ENCODE measurements at regions not wholly inside any gene's neighbourhood (a gene's known extent, or its start where the extent isn't known, plus 50 kb on each side); places are given as distances from the start of the nearest gene placed in this dataset.

DNA sequence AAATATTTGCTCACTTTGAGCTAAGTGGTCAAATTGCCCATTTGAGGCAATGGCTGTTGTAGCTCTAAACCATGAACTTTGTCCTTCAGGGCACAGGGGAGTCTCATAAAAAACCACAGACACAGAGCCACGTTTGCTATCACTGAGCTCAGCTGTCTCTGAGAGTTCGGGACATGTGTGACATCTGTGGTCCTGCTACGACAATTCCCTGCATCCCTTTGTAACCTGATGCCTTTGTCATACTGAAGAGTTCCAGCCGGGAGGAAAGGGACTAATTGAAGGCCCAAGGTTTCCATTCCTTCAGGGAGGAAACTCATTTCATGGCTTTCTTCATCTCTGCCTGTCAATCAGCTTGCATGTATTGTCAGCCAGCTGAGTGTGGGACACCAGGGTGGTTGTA, 599.4 kb upstream of the CDH5 start:
- peaks cover 14% of the 10 kb centered on the region for H3K9me3 Mint-ChIP-seq (ENCODE audit: low read depth)
- peaks cover 2% of the 10 kb centered on the region for H3K36me3 Mint-ChIP-seq (ENCODE audit: low read depth)
- peaks cover 6% of the 10 kb centered on the region for H3K4me1 Mint-ChIP-seq (ENCODE audit: low read depth)
- no peak for DNase-seq (ENCODE audit: low spot score)
- TF ChIP-seq, protein P1, sequence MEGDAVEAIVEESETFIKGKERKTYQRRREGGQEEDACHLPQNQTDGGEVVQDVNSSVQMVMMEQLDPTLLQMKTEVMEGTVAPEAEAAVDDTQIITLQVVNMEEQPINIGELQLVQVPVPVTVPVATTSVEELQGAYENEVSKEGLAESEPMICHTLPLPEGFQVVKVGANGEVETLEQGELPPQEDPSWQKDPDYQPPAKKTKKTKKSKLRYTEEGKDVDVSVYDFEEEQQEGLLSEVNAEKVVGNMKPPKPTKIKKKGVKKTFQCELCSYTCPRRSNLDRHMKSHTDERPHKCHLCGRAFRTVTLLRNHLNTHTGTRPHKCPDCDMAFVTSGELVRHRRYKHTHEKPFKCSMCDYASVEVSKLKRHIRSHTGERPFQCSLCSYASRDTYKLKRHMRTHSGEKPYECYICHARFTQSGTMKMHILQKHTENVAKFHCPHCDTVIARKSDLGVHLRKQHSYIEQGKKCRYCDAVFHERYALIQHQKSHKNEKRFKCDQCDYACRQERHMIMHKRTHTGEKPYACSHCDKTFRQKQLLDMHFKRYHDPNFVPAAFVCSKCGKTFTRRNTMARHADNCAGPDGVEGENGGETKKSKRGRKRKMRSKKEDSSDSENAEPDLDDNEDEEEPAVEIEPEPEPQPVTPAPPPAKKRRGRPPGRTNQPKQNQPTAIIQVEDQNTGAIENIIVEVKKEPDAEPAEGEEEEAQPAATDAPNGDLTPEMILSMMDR (IDR thresholded peaks at IDR 0.05) = no peak
- H3K27ac Mint-ChIP-seq (ENCODE audit: unreplicated experiment) = no peak overlapping the region
- no peak overlapping the region for H3K4me3 Mint-ChIP-seq (ENCODE audit: unreplicated experiment)
- H3K27me3 Mint-ChIP-seq (ENCODE audit: low read depth) = no peaks in the 10 kb centered on the region

DNA sequence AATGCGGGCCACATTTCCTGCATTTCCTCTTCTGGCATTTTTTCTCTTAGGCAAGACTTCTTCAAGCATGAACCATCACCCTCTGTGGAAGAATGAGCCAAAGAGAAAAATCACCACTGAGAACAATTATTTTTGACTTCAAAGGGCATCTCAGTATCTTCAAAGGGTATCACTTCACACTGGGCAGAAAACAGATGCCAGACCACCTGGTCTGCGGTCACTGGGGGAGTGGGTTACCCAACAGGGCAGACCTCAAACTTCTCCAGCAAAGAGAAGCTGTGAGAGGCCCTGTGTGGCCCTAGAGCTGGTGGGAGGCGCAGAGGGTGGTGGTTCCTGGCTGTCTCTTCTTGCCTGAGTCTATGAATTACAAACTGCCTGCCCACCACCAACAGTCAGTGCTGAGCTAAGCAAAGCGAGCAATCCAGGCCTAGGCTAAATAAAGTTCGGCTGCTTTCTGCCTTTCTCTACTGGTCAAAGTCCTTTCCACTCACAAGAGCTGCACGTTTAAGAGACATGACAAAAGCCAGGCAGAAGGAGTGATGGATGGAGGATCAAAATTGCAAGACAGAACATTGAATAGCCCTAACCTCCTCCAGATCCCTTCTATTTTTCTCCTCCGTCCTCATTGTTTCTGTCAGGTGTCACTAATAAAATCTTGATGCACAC, 602.7 kb upstream of the CDH5 start:
- Mint-ChIP-seq H3K9me3 (ENCODE audit: low read depth) (no peaks in the 10 kb centered on the region), H3K27me3 (ENCODE audit: low read depth) (no peaks in the 10 kb centered on the region), H3K36me3 (ENCODE audit: low read depth) (no peaks in the 10 kb centered on the region), H3K4me3 (ENCODE audit: unreplicated experiment) (no peak overlapping the region), H3K27ac (ENCODE audit: unreplicated experiment) (no peak overlapping the region), H3K4me1 (ENCODE audit: low read depth) (no peaks in the 10 kb centered on the region)
- DNase-seq (ENCODE audit: low spot score) = no peak
- TF ChIP-seq, protein P1 (IDR thresholded peaks at IDR 0.05) = no peak

DNA sequence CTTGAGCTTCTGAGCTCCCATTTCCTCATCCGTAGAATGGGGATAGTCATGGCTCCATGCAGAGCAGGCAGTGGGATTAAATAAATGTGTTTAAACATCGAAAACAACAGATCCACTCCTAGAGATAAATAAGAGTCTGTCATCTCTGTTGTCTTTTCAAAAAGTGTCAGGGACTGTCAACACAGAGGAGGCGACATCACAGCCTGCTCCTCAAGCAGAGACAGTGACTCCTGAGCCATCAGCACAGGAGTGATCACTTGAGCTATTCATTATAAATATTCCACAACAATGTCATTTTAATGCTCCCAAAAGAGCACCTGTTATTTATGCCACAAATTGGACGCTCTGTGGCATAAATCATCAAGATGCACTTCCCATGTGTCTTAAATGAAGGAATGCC, 605.6 kb upstream of the CDH5 start:
- no peaks in the 10 kb centered on the region for H3K27me3 Mint-ChIP-seq (ENCODE audit: low read depth)
- no peak overlapping the region for H3K4me3 Mint-ChIP-seq (ENCODE audit: unreplicated experiment)
- no peaks in the 10 kb centered on the region for H3K36me3 Mint-ChIP-seq (ENCODE audit: low read depth)
- no peaks in the 10 kb centered on the region for H3K4me1 Mint-ChIP-seq (ENCODE audit: low read depth)
- no peak overlapping the region for H3K27ac Mint-ChIP-seq (ENCODE audit: unreplicated experiment)
- DNase-seq (ENCODE audit: low spot score) = no peak
- TF ChIP-seq, protein P1 (IDR thresholded peaks at IDR 0.05) = no peak
- no peaks in the 10 kb centered on the region for H3K9me3 Mint-ChIP-seq (ENCODE audit: low read depth)

DNA sequence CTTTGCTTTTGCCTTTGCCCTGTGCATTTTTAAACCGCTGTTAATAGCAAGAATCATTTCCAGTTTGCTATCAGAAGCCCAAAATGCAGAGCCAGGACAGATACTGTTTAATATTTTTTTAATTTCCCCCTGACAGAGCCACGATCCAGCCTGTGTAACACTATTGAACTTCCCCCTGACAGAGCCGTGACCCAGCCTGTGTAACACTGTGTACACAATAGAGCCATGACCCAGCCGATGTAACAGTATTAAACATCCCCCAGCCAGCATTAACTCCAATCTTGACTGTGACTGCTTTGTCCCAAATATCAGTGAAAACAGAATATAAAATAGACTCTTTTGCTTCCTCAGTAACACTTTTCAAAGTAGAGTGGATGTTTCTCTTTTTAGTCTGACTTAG, 607.9 kb upstream of the CDH5 start:
- Mint-ChIP-seq H3K4me1 (ENCODE audit: low read depth) (no peaks in the 10 kb centered on the region), H3K36me3 (ENCODE audit: low read depth) (peaks cover 2% of the 10 kb centered on the region), H3K27ac (ENCODE audit: unreplicated experiment) (no peak overlapping the region)

DNA sequence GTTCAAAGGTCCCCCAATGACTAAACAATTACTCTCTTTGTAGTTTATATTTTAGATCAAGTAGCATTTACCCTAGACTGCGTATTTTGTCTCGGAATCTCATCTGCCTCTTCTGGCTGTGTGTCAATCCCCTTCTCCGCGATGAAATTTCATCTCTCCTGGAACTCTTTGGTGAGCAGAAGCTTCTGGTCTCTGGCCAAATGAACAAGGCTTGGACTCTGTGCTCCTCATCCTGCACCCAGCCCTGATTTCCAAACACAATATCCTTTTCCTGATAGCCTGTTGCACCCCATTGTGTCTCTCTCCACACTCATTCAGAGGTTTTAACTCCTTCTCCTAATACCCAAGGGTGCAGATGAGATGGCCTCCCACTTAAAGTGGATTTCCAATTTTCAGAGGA, 609.4 kb upstream of the CDH5 start:
- peaks cover 2% of the 10 kb centered on the region for H3K36me3 Mint-ChIP-seq (ENCODE audit: low read depth)
- no peak overlapping the region for H3K4me3 Mint-ChIP-seq (ENCODE audit: unreplicated experiment)
- TF ChIP-seq, protein P1 (IDR thresholded peaks at IDR 0.05) = no peak
- DNase-seq (ENCODE audit: low spot score) = no peak
- H3K9me3 Mint-ChIP-seq (ENCODE audit: low read depth) = no peaks in the 10 kb centered on the region
- H3K4me1 Mint-ChIP-seq (ENCODE audit: low read depth) = no peaks in the 10 kb centered on the region
- H3K27ac Mint-ChIP-seq (ENCODE audit: unreplicated experiment) = no peak overlapping the region
- peaks cover 6% of the 10 kb centered on the region for H3K27me3 Mint-ChIP-seq (ENCODE audit: low read depth)

More for the DNA sequence above, 607.9 kb upstream of the CDH5 start:
- Mint-ChIP-seq H3K27me3 (ENCODE audit: low read depth) (no peaks in the 10 kb centered on the region), H3K9me3 (ENCODE audit: low read depth) (no peaks in the 10 kb centered on the region), H3K4me3 (ENCODE audit: unreplicated experiment) (no peak overlapping the region)
- no peak for DNase-seq (ENCODE audit: low spot score)
- TF ChIP-seq, protein P1 (IDR thresholded peaks at IDR 0.05) = no peak
